ENCODE measurements at regions not wholly inside any gene's neighbourhood (a gene's known extent, or its start where the extent isn't known, plus 50 kb on each side); places are given as distances from the start of the nearest gene placed in this dataset.

DNA sequence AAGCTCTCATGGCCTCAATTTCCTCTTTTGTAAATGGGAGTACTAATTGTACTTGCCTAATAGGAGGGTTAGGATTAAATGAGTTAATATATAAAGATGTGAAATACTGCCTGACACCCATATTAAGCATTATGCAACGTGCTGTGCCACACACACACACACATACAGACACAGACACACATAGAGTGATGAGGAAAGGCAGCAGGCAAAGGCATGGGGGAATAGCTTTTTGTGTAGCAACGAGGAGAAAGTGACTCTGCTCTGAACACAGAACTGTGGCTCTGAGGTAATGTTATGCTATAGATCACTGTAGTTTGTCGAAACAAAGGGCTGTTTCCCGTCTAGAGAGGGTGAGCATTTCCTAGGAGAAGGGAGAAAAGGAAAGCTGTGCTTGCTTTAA, 233.3 kb upstream of the SLCO3A1 start:
- TF ChIP-seq, protein P1, sequence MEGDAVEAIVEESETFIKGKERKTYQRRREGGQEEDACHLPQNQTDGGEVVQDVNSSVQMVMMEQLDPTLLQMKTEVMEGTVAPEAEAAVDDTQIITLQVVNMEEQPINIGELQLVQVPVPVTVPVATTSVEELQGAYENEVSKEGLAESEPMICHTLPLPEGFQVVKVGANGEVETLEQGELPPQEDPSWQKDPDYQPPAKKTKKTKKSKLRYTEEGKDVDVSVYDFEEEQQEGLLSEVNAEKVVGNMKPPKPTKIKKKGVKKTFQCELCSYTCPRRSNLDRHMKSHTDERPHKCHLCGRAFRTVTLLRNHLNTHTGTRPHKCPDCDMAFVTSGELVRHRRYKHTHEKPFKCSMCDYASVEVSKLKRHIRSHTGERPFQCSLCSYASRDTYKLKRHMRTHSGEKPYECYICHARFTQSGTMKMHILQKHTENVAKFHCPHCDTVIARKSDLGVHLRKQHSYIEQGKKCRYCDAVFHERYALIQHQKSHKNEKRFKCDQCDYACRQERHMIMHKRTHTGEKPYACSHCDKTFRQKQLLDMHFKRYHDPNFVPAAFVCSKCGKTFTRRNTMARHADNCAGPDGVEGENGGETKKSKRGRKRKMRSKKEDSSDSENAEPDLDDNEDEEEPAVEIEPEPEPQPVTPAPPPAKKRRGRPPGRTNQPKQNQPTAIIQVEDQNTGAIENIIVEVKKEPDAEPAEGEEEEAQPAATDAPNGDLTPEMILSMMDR (IDR thresholded peaks at IDR 0.05; ENCODE audit: low read depth, low read length, missing control alignments), result no peak
- no peak for DNase-seq (ENCODE audit: extremely low read depth, low read depth)
- no peak overlapping the region for H3K4me3 ChIP-seq (replicated peaks; ENCODE audit: low read depth, low read length)

DNA sequence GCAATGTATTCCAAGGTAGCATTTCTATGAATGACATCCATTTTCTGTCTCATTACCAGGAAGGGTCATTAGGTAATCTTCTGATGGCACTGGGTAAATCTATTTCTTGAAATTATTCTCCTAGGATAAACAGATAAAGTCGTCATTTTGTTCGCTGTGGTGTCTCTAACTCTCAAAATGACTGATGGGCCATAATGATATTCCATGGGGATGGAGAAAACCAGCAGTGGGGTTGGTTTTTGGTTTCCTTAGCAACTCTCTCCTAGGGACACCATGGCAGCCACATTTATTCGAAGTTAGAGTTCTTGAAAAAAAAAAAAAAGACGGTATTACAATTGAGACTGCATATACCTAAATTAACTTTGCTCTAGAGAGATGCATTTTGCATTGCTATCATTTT, 231.3 kb upstream of the SLCO3A1 start:
- H3K4me3 ChIP-seq (replicated peaks; ENCODE audit: low read depth, low read length), result no peak overlapping the region
- no peak for DNase-seq (ENCODE audit: extremely low read depth, low read depth)
- TF ChIP-seq, protein P1 (IDR thresholded peaks at IDR 0.05; ENCODE audit: low read depth, low read length, missing control alignments), result no peak

DNA sequence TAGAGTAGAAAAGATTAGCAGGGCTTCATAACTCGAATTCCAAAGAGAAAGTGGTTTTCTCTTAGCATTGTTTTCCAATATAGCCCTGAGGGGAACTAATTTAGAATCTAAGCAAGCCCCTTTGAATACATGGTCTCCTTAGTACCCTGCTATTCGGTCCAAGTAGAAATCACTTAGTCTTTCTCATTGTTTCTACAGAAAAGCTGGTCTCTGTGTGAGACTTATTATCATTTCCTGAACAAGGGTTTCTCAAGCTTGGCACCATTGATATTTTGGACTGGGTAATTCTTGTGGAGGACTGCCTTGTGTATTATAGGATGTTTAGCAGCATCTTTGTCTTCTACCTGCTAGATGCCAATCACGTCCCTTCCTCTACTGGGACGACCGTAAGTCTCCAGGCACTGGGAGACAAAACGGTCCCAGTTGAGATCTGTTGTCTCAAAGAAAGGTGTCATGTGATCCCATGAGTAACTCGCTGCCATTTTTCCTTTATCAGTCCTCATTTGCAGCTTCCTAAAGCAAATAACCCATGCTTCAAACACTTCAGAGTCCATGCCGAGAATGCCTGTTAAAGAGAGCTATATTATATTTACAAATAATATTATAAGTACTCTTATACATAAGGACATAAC, 230.7 kb upstream of the SLCO3A1 start:
- no peak for DNase-seq (ENCODE audit: extremely low read depth, low read depth)
- H3K4me3 ChIP-seq (replicated peaks; ENCODE audit: low read depth, low read length), result no peak overlapping the region
- TF ChIP-seq, protein P1 (IDR thresholded peaks at IDR 0.05; ENCODE audit: low read depth, low read length, missing control alignments), result no peak

DNA sequence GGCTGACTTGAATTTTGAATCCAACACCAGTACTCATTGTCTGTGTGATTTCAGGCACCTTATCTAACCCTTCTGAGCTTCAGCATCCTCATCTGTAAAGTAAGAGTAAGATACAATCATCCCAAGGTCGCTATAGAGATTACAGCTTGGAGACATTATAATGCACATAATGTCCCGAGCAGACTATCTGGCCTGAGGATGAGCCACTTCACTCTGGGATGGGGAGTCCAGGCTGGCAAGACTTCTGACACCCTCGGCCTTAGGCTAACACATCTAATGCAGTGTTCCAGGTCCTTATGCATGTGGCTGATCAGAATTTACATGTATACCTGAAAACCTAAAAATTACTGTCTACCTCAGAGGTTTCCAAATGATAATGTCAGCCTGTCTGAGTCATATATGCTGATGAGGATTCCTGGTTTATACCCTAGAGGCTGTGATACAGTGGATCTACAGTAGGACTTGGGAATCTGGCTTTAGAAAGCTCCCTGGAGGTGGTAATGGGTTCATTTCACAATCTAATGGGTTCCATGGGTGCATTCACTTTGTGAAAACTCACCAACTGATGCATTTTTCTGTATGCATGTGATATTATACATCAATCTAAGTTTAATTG, 229.0 kb upstream of the SLCO3A1 start:
- H3K4me3 ChIP-seq (replicated peaks; ENCODE audit: low read depth, low read length), result no peak overlapping the region
- DNase-seq (ENCODE audit: extremely low read depth, low read depth), result no peak
- TF ChIP-seq, protein P1 (IDR thresholded peaks at IDR 0.05; ENCODE audit: low read depth, low read length, missing control alignments), result no peak

DNA sequence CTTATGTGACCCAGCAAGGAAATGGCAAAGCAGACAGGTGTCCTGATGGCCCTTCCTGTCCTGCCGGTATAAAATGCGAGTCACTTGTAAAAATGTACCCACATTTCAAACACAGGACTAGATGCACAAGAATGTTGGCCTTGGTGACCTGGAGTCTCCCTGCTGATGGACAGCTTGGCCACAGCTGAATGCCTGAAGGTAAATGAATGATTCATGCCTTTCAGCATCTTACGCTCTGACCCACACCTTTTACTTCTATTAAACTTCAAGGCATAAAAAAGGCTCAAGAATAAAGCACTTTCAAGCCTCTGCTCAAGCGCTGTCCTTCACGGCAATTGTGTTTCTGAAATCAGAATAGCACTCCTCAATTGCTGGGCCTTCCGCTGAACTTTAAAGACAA, 228.0 kb upstream of the SLCO3A1 start:
- no peak overlapping the region for H3K4me3 ChIP-seq (replicated peaks; ENCODE audit: low read depth, low read length)
- TF ChIP-seq, protein P1 (IDR thresholded peaks at IDR 0.05; ENCODE audit: low read depth, low read length, missing control alignments), result no peak
- DNase-seq (ENCODE audit: extremely low read depth, low read depth), result no peak

DNA sequence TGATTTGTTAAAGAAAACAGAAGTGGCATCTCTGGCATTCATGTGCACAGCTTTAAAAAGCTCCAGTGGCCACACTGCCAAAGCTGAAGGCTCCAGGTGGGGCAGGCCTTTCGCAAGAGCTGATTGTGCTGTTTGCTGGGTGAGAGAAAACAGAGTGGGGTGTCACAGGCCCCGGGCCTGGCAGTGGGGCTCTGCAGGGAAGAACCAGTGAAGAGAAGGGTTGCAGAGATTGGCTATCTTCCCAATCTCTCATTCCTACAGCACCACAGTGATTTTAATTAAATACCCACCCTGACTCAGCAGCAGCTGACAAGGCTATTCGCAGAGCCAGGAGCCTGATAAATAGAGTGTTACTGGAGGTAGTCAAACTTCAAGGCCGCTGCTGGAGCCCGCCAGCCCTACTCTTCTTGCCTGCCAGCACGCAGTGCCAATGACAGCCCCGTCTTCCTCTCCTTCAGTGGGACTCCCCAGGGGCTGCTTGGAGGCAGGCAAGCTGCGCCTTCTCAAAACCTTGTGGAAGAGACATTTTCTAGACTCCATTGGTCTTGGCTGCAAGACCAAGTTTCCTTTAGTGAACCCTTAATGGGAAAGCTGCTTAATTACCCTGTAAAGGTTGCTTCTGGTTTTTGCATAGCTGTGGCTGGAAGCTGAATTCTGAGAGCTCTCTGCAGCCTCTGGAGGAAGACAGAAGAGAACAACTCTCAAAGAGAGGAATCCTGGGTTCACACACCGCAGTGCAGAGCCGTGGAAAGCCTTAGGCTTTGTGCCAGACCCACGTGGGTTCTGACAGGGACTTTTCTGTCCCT, 225.8 kb upstream of the SLCO3A1 start:
- TF ChIP-seq, protein P1 (IDR thresholded peaks at IDR 0.05; ENCODE audit: low read depth, low read length, missing control alignments), result no peak
- H3K4me3 ChIP-seq (replicated peaks; ENCODE audit: low read depth, low read length), result no peak overlapping the region
- DNase-seq (ENCODE audit: extremely low read depth, low read depth), result no peak
